ENCODE measurements at regions not wholly inside any gene's neighbourhood (a gene's known extent, or its start where the extent isn't known, plus 50 kb on each side); places are given as distances from the start of the nearest gene placed in this dataset.

GRCh38 chr4:106418444-106418843 is 49.9 kb upstream of the GIMD1 start:
- in situ Hi-C loops (cut with HindIII; ENCODE audit: low pct_unique_long_range_greater_than_20kb, low sequenced_read_pairs) = no loop called here
- TF ChIP-seq JUND (IDR thresholded peaks at IDR 0.05; ENCODE audit: low read depth) = no peak
- DNase-seq (ENCODE audit: low read depth in 1 of 2, low spot score in 1 of 2) = no peak
